ENCODE measurements at regions not wholly inside any gene's neighbourhood (a gene's known extent, or its start where the extent isn't known, plus 50 kb on each side); places are given as distances from the start of the nearest gene placed in this dataset.

GRCh38 chr5:8641786-8642505 lies 773.0 kb downstream of the MTRR start:
- DNase-seq (ENCODE audit: low read depth) = no peak

- DNase-seq (ENCODE audit: low read depth) = no peak
These were observed 775.4 kb downstream of the MTRR start for GRCh38 chr5:8644377-8644776.

GRCh38 chr5:8647111-8647510 lies 778.2 kb downstream of the MTRR start:
- no peak for DNase-seq (ENCODE audit: low read depth)

- no peak for DNase-seq (ENCODE audit: low read depth)
These were observed 781.2 kb downstream of the MTRR start for GRCh38 chr5:8650186-8650585.

- DNase-seq (ENCODE audit: low read depth) = no peak
These were observed 791.4 kb downstream of the MTRR start for GRCh38 chr5:8660133-8660893.

- DNase-seq (ENCODE audit: low read depth) = no peak
These were observed 794.4 kb downstream of the MTRR start for GRCh38 chr5:8663374-8663773.

GRCh38 chr5:8675182-8675581 lies 806.2 kb downstream of the MTRR start:
- no peak for DNase-seq (ENCODE audit: low read depth)

GRCh38 chr5:8676695-8677094 lies 807.7 kb downstream of the MTRR start:
- no peak for DNase-seq (ENCODE audit: low read depth)

- DNase-seq (ENCODE audit: low read depth) = no peak
These were observed 813.4 kb downstream of the MTRR start for GRCh38 chr5:8682381-8682780.

GRCh38 chr5:8683496-8683895 lies 814.5 kb downstream of the MTRR start:
- no peak for DNase-seq (ENCODE audit: low read depth)

- no peak for DNase-seq (ENCODE audit: low read depth)
These were observed 816.8 kb downstream of the MTRR start for GRCh38 chr5:8685704-8686103.

GRCh38 chr5:8686707-8687106 lies 817.8 kb downstream of the MTRR start:
- no peak for DNase-seq (ENCODE audit: low read depth)

GRCh38 chr5:8689773-8690172 lies 820.8 kb downstream of the MTRR start:
- no peak for DNase-seq (ENCODE audit: low read depth)

- no peak for DNase-seq (ENCODE audit: low read depth)
These were observed 822.3 kb downstream of the MTRR start for GRCh38 chr5:8691221-8691620.

- DNase-seq (ENCODE audit: low read depth) = no peak
These were observed 824.4 kb downstream of the MTRR start for GRCh38 chr5:8693341-8693844.

- DNase-seq (ENCODE audit: low read depth) = no peak
These were observed 825.6 kb downstream of the MTRR start for GRCh38 chr5:8694545-8694944.

GRCh38 chr5:8695902-8696845 lies 827.2 kb downstream of the MTRR start:
- no peak for DNase-seq (ENCODE audit: low read depth)

GRCh38 chr5:8700222-8700621 lies 831.3 kb downstream of the MTRR start:
- DNase-seq (ENCODE audit: low read depth) = no peak

GRCh38 chr5:8700671-8701070 lies 831.7 kb downstream of the MTRR start:
- DNase-seq (ENCODE audit: low read depth) = no peak

- no peak for DNase-seq (ENCODE audit: low read depth)
These were observed 832.3 kb downstream of the MTRR start for GRCh38 chr5:8701251-8701650.

GRCh38 chr5:8710426-8710930 lies 835.4 kb downstream of the SEMA5A start:
- DNase-seq (ENCODE audit: low read depth) = no peak

- no peak for DNase-seq (ENCODE audit: low read depth)
These were observed 831.7 kb downstream of the SEMA5A start for GRCh38 chr5:8714198-8714597.
